ENCODE measurements at regions not wholly inside any gene's neighbourhood (a gene's known extent, or its start where the extent isn't known, plus 50 kb on each side); places are given as distances from the start of the nearest gene placed in this dataset.
"Not testable (repeated sequence)": the region's sequence is repeated elsewhere in the genome, so short reads cannot be mapped to it uniquely, and the experiment has no call there.

- not testable (repeated sequence) for DNase-seq
Measured at GRCh38 chr1:157317229-157317628, 179.0 kb upstream of the ETV3 start.

DNA sequence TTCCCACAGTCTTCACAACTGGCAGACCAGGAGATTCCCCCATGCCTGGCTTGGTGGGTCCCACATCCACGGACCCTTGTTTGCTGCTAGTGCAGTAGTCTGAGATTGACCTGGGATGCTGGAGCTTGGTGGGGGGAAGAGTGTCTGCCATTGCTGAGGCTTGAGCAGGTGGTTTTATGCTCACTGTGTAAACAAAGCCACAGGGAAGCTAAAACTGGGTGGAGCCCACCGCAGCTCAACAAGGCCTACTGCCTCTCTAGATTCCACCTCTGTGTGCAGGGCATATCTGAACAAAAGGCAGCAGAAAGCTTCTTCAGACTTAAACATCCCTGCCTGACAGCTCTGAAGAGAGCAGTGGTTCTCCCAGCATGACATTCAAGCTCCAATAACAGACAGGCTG, 177.3 kb upstream of the ETV3 start:
- DNase-seq, result no peak

- DNase-seq, result no peak
Measured at GRCh38 chr1:157314408-157314807, 176.2 kb upstream of the ETV3 start.

DNA sequence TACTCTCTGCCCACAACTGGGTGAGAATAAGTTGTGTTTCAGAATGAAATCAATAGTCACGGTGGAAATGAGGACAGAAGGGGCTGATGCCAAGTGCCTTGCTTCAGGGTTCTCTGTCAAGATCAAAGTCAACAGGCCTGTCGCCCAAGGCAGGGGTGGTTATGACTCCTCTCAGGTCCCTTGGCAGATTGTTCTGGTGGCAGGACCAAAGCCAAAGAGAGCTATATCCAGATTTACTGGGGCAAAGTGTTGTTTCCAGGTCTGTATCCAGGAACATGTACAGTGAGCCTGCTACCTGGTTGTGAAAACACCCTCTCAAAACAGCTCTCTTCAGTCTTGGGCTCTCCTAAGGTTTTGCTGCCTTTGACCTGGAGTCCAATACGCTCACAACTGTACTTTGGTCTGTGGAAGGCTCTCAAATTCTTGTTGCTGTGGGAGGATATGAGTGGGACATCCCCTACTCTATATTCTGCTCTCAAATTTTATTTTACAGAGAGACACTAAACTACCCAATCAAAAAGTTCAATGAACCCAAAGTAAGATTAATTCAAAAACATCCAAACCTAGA, 175.1 kb upstream of the ETV3 start:
- DNase-seq, result no peak

- DNase-seq, result no peak
Measured at GRCh38 chr1:157312082-157312812, 174.1 kb upstream of the ETV3 start.

- no peak for DNase-seq
Measured at GRCh38 chr1:157311730-157312081, 173.5 kb upstream of the ETV3 start.

DNA sequence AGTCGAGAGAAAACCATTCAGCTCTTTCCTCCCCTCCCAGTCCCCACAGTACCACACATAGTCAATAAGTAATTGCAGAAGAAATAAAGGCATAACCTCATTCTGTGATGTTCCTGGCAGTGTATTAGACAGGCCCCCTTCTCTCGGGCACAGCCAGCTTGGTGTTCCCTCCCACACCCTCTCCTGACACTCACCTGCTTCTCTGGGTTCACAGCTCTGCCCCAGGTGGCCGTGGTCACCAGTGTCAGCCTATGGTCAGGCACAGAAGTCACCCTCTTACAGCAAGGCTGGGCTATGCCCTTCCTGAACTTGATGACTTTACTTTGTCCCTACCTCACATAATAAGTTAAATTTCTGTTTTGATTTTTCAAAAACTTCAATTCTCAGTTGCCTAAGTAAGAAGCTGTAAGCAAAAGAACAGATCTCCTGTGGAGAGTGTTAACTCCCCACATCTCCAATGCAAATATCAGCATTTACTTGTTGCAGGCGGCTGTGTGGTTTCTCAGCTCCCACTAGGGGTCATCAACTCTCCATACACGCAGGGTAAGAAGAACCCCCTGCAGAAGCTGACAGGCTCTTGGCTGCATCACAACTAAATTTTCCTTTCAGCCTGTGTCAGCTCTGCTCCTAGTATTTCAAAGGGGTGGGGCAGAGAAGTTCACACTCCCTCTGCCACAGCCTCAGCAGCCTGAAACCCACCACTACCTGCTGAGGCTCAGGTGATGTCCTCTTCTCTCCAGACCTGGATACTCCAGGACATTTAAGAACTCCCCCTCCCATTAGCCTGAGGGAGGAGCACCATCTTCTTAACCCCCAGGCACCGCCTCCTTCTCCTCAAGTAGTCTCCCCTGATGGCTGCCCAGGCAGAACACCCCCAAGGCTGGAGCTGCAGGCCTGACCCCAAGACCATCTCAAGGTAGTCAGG, 172.9 kb upstream of the ETV3 start:
- not testable (repeated sequence) for DNase-seq

DNA sequence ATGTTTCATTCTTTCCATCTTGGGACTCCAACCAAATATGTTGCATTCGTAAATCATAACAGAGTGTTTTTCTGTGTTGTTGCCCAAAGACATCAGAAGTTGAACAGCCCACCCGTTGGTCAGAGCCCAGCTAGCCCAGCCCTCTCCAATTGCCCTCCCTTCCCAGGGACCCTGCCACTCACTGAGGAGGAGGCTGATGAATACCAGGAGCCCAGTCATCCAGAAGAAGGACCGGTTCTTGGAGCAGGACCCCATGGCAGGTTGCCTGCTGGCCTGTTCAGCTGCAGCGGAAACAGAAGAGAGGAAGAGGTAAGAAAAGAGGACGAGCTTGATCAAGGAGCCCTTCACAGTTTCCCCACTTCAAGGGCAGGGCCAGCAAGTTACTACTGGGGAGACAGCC, 172.2 kb upstream of the ETV3 start:
- DNase-seq, result no peak

DNA sequence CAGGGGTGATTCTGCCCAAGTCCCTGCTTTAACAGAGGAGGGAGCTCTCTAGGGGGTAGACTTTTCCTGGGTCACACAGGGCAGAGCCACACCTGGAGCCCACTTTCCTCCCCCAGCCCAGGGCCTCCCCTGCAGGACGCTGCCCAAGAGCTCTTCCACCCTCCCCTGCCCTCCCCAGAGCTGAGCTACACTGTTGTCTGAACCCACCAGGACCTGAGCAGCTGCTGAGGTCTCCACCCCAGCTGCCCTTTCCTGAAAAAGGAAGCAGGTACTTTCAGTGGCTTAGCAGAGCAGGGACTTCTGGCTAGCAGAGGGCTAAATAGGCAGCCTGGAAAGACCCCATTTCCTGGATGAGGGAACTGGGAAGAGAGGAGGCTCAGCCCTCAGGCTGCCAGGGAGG, 169.3 kb upstream of the ETV3 start:
- DNase-seq, result no peak

- no peak for DNase-seq
Measured at GRCh38 chr1:157306896-157307295, 168.7 kb upstream of the ETV3 start.

- DNase-seq, result no peak
Measured at GRCh38 chr1:157304271-157304670, 166.1 kb upstream of the ETV3 start.

DNA sequence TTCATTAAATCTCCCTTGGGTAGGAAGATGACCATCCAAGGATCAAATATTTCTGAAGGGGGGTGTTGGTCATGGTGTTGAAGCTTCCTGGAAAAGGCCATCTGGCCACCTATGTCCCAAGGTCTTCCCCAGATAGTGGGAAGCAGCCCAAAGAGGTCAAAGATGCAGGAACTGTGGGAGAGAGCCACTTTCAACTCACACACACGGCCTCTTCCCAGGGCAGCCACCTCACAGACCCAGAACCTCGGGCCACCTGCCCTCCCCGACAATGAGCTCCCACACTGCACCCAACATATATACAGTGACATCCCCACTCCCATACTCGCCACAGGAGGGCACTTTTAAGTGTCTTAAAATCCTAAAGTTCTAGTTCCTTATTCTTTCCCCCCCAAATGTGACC, 164.5 kb upstream of the ETV3 start:
- DNase-seq, result no peak

DNA sequence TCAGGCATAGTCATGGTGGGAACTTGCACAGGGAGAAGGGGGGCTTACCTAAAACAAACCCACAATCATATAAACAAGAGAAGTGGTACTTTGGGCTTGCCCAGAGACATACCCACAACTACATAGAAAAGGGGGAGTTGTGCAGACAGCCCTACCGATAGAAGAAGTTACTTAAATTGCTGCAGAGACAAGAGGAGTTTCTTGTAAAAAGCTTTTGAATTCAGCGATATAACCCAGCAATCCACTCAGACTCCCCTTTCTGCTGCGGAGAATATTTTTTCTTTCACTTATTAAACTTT, 164.0 kb upstream of the ETV3 start:
- no peak for DNase-seq

DNA sequence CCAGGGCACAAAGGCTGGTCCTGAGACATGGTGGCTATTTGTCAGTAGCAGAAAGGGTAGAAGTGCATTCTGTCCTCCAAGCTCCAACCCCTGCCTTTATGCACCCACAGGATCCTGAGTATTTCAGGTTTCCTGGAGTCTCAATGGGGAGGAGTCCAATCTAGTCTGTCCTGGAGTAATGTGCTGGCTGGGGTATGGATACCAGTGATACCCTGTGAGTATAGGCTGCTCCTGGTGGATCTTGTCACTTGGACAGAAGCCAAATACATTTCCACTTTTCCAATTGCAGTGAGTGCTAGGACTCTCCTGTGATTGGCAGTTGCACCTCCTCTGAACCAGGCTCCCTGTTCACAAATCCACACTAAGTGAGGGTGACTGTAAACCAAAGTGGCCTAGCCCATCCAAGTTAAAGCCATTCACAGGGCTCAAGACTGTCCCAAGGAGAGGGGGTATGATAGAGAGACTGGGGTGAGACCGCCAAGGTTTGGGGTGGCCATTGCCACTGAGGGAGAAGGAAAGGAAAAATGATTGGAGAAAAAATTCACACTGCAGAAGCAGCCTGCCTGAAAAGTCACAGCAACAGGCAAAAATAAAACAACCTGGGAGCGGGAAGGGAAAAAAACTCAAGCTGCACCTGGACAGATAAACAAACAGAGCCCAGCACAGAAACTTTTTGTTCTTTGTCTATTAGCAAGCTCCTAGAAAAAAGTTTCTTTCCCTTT, 163.4 kb upstream of the ETV3 start:
- DNase-seq, result no peak

DNA sequence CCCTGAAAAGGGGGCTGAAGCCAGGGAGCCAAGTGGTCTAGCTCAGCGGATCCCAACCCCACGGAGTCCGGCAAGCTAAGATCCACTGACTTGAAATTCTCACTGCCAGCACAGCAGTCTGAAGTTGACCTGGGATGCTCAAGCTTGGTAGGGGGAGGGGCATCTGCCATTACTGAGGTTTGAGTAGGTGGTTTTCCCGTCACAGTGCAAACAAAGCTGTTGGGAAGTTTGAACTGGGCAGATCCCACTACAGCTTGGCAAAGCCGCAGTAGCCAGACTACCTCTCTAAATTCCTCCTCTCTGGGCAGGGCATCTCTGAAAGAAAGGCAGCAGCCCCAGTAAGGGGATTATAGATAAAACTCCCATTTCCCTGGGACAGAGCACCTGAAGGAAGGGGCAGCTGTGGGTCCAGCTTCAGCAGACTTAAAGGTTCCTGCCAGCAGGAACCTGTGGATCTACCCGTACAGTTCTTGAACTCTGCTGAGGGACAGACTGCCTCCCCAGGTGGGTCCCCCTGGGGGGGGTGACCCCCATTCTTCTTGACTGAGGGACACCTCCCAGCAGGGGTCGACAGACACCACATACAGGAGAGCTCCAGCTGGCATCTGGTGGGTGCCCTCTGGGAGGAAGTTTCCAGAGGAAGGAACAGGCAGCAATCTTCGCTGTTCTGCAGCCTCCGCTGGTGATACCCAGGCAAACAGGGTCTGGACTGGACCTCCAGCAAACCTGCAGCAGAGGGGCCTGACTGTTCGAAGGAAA, 156.4 kb upstream of the ETV3 start:
- DNase-seq, result not testable (repeated sequence)

DNA sequence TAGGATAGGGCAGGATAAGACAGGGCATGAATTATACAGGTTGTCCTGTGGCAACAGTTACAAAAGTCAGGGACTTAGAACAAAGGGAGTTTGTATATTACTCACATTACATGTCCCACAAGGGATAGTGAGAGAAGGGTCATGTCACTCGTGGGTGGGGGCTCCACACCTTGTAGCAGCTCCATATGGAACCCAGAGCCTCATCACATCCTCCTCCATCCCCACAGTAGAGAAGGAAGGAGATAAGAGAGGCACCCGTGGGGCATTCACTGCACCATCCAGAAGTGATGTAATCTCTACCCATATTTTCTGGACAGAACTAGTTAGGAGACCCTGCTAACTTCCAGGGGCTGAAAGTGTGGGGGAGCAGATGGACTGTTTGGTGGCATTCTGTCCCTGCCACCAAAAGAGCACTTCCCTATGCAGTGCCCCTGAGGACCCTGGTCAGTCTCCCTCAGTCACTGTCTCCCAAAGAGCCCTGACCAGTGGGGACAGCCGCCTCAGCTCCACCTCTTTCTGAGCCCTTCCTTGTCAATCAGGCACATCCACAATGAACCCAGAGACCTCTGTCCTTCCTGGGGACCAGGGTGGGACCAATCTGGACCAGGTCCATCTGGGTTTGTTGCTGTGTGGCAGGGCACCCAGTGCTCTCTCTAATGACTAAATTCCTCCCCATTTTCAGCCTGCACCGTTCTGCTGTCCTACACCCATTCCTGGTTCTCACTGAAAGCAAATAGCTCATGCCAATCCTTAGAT, 154.8 kb upstream of the ETV3 start:
- DNase-seq, result no peak

- DNase-seq, result no peak
Measured at GRCh38 chr1:157292302-157292701, 154.1 kb upstream of the ETV3 start.

- no peak for DNase-seq
Measured at GRCh38 chr1:157291083-157291482, 152.9 kb upstream of the ETV3 start.

- no peak for DNase-seq
Measured at GRCh38 chr1:157289424-157290105, 151.4 kb upstream of the ETV3 start.

DNA sequence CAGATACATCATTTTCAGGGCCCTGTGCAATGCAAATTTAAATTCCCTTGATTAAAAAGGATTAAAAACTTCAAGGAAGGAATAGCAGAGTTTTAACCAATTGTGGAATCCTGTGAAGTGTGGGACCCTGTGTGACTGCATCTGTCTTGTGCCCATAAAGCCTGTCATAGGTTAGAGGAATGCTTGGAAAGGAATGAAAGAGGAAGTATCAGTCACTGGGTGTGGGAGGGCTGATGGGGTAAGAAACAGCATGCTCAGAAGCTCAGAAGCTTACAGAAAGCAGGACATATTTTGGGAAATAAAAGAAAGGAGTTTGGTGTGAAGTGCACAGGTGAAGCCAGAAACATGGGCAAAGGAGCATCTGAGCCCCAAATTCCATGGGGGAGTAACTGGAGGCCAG, 150.8 kb upstream of the ETV3 start:
- DNase-seq, result no peak

GRCh38 chr1:157288492-157288891, 150.3 kb upstream of the ETV3 start:
- DNase-seq, result no peak

Data from NCI-H2081 treated with DMSO at 0.1 percent for 48 hours (cell line).